Gastrocnemius medialis (tissue), 4 donors: ENCODE measurements at regions not wholly inside any gene's neighbourhood (a gene's known extent, or its start where the extent isn't known, plus 50 kb on each side); places are given as distances from the start of the nearest gene placed in this dataset.

Source experiments
- ATAC-seq, 2 donors: fragments of 150-250 bp; one replicate each; pipeline ENCODE4 v1.9.1; 2016
- DNase-seq, 2 donors: peaks; one replicate each; pipeline ENCODE4 v3.0.0-alpha.2; 2019
- H3K27ac ChIP-seq, 4 donors: fragments of 200-600 bp; sonication (generic); 1 replicate in 1 of 4; 2 replicates in 3 of 4; pipeline ENCODE4 v1.5.1; 2016 to 2018; ENCODE audit warnings: mild to moderate bottlenecking in 2 of 4, moderate library complexity in 1 of 4
- H3K27me3 ChIP-seq, 3 donors: fragments of 200-600 bp; sonication (generic) in 2 of 3; 1 replicate in 1 of 3; 2 replicates in 2 of 3; pipeline versions ENCODE4 v1.5.1 to v1.6.0; 2016 to 2019; ENCODE audit warnings: mild to moderate bottlenecking in 1 of 3, moderate library complexity in 1 of 3
- H3K36me3 ChIP-seq, 2 donors: fragments of 200-600 bp; sonication (generic) in 1 of 2; one replicate each; pipeline ENCODE4 v1.5.1; 2017 to 2018
- H3K4me1 ChIP-seq, 2 donors: fragments of 200-600 bp; sonication (generic) in 1 of 2; one replicate each; pipeline ENCODE4 v1.5.1; 2016 to 2017; ENCODE audit warnings: mild to moderate bottlenecking in 2 of 2
- H3K4me3 ChIP-seq, 4 donors: fragments of 200-600 bp; sonication (generic) in 3 of 4; 1 replicate in 1 of 4; 2 replicates in 3 of 4; pipeline ENCODE4 v1.5.1; 2016 to 2019; ENCODE audit warnings: mild to moderate bottlenecking in 2 of 4
- H3K9me3 ChIP-seq, 3 donors: fragments of 200-600 bp; sonication (generic) in 2 of 3; 1 replicate in 1 of 3; 2 replicates in 2 of 3; pipeline ENCODE4 v1.5.1; 2016 to 2019
- CTCF ChIP-seq, 5 experiments: fragments of 450-650 bp in 3 of 5; fragments of 200-600 bp in 2 of 5; sonication (generic) in 2 of 5; IDR thresholded peaks in 4 of 5; conservative IDR thresholded peaks in 1 of 5; 1 replicate in 4 of 5; 2 replicates in 1 of 5; pipeline ENCODE4 v1.5.1; 2016 to 2019; ENCODE audit warnings: antibody characterized with exemption in 5 of 5, mild to moderate bottlenecking in 3 of 5, moderate library complexity in 3 of 5
- POLR2A ChIP-seq, 2 donors: fragments of 450-650 bp; IDR thresholded peaks; one replicate each; pipeline ENCODE4 v1.6.1; 2017; ENCODE audit warnings: antibody characterized with exemption in 2 of 2, mild to moderate bottlenecking in 2 of 2, moderate library complexity in 2 of 2
- in situ Hi-C, 4 donors: fragments of 200-750 bp; cut with MboI; loops; one replicate each; pipeline versions ENCODE4 v1.15.0 to v1.8.0; 2017; ENCODE audit warnings: low sequenced_read_pairs in 4 of 4
- intact Hi-C: fragments of 100-400 bp; cut with DNase I; formaldehyde crosslinking; loops from one replicate; pipeline ENCODE4 v1.15.1; 2023; ENCODE audit warnings: low total_unique reads

GRCh38 chrX:4708970-4709760, 995.7 kb upstream of the PRKX start:
- Histone ChIP-seq H3K27ac (no peak overlapping the region), H3K4me1 (no peaks in the 10 kb centered on the region), H3K27me3 (no peaks in the 10 kb centered on the region), H3K9me3 (no peaks in the 10 kb centered on the region), H3K36me3 (no peaks in the 10 kb centered on the region), H3K4me3 (no peak overlapping the region)
- no peak for DNase-seq
- in situ Hi-C loops = no loop called here
- intact Hi-C loops = no loop called here
- TF ChIP-seq POLR2A (IDR thresholded peaks at IDR 0.05) = no peak
- TF ChIP-seq CTCF (IDR thresholded peaks at IDR 0.05 in 4 of 5, conservative IDR thresholded peaks at IDR 0.05 in 1 of 5) = no peak
- no peak for ATAC-seq

- no peaks in the 10 kb centered on the region for H3K9me3 ChIP-seq
- no peak overlapping the region for H3K27ac ChIP-seq
- H3K4me3 ChIP-seq = no peak overlapping the region
- H3K27me3 ChIP-seq = no peaks in the 10 kb centered on the region
- no peaks in the 10 kb centered on the region for H3K4me1 ChIP-seq
- H3K36me3 ChIP-seq = no peaks in the 10 kb centered on the region
- in situ Hi-C loops (no loop called here), intact Hi-C loops (no loop called here)
- DNase-seq (no peak), ATAC-seq (no peak)
- TF ChIP-seq CTCF (IDR thresholded peaks at IDR 0.05 in 4 of 5, conservative IDR thresholded peaks at IDR 0.05 in 1 of 5) = no peak
- no peak for TF ChIP-seq POLR2A (IDR thresholded peaks at IDR 0.05)
Measured at GRCh38 chrX:4706961-4707360, 993.5 kb upstream of the PRKX start.

- intact Hi-C loops = no loop called here
- DNase-seq (no peak), ATAC-seq (no peak)
- no peaks in the 10 kb centered on the region for H3K9me3 ChIP-seq
- no peaks in the 10 kb centered on the region for H3K27me3 ChIP-seq
- in situ Hi-C loops = no loop called here
- no peak overlapping the region for H3K4me3 ChIP-seq
- TF ChIP-seq POLR2A (IDR thresholded peaks at IDR 0.05) = no peak
- no peak for TF ChIP-seq CTCF (IDR thresholded peaks at IDR 0.05 in 4 of 5, conservative IDR thresholded peaks at IDR 0.05 in 1 of 5)
- H3K4me1 ChIP-seq = no peaks in the 10 kb centered on the region
- no peak overlapping the region for H3K27ac ChIP-seq
- no peaks in the 10 kb centered on the region for H3K36me3 ChIP-seq
Measured at GRCh38 chrX:4690521-4690920, 977.1 kb upstream of the PRKX start.

GRCh38 chrX:4682636-4683035, 969.2 kb upstream of the PRKX start:
- intact Hi-C loops (no loop called here), in situ Hi-C loops (no loop called here)
- Histone ChIP-seq H3K4me1 (no peaks in the 10 kb centered on the region), H3K27me3 (no peaks in the 10 kb centered on the region), H3K27ac (no peak overlapping the region), H3K4me3 (no peak overlapping the region), H3K9me3 (no peaks in the 10 kb centered on the region), H3K36me3 (no peaks in the 10 kb centered on the region)
- no peak for TF ChIP-seq CTCF (IDR thresholded peaks at IDR 0.05 in 4 of 5, conservative IDR thresholded peaks at IDR 0.05 in 1 of 5)
- no peak for TF ChIP-seq POLR2A (IDR thresholded peaks at IDR 0.05)
- ATAC-seq (no peak), DNase-seq (no peak)
